H1 (cell line): ENCODE measurements at regions not wholly inside any gene's neighbourhood (a gene's known extent, or its start where the extent isn't known, plus 50 kb on each side); places are given as distances from the start of the nearest gene placed in this dataset.

Experiments used
- CTCF ChIA-PET: fragments of 300-600 bp; sonication (Branson Sonifier 250); formaldehyde crosslinking; loops from one replicate; lab custom pipeline; 2021; ENCODE audit not compliant: partially characterized antibody; lab: Charles Lee
- POLR2A ChIA-PET: fragments of 300-600 bp; sonication (Branson Sonifier 250); formaldehyde crosslinking; loops from one replicate; lab custom pipeline; 2021; ENCODE audit warnings: inconsistent platforms; ENCODE audit not compliant: partially characterized antibody; lab: Charles Lee
- DNase-seq, 2 experiments: peaks; one replicate each; pipeline versions ENCODE4 v3.0.0 to v3.0.0-alpha.2; 2010 to 2022; ENCODE audit warnings: low spot score in 2 of 2, low read depth in 1 of 2, mixed read lengths in 1 of 2
- FAIRE-seq: peaks from 2 replicates; lab custom pipeline; 2011; peaks lifted over from hg19 to GRCh38; lab: Jason Lieb, UNC
- H2AFZ ChIP-seq: 2 replicates; pipeline ENCODE4 v1.8.1; 2012; ENCODE audit warnings: low read length, inconsistent platforms
- H2AK5ac ChIP-seq: 2 replicates; pipeline ENCODE4 v1.6.1; 2013; ENCODE audit warnings: low read depth, low read length
- H2BK120ac ChIP-seq: replicated peaks from 2 replicates; pipeline ENCODE3; 2013; ENCODE audit warnings: low read depth, low read length, inconsistent platforms
- H2BK12ac ChIP-seq: 2 replicates; pipeline ENCODE4 v1.6.1; 2013; ENCODE audit warnings: low read depth, low read length
- H2BK15ac ChIP-seq: 2 replicates; pipeline ENCODE4 v1.6.1; 2013; ENCODE audit warnings: low read length
- H2BK20ac ChIP-seq: 2 replicates; pipeline ENCODE4 v1.6.1; 2013; ENCODE audit warnings: low read length
- H2BK5ac ChIP-seq: 2 replicates; pipeline ENCODE4 v1.6.1; 2013; ENCODE audit warnings: low read depth, low read length
- H3K14ac ChIP-seq: 2 replicates; pipeline ENCODE4 v1.6.1; 2013; ENCODE audit warnings: inconsistent platforms; ENCODE audit not compliant: insufficient read length
- H3K18ac ChIP-seq: 2 replicates; pipeline ENCODE4 v1.6.1; 2013; ENCODE audit warnings: low read length; ENCODE audit errors: extremely low read depth
- H3K23ac ChIP-seq: 2 replicates; pipeline ENCODE4 v1.6.1; 2013; ENCODE audit warnings: inconsistent platforms; ENCODE audit not compliant: insufficient read length
- H3K23me2 ChIP-seq: 2 replicates; pipeline ENCODE4 v1.6.1; 2013; ENCODE audit warnings: low read depth, low read length
- H3K27ac ChIP-seq: 2 replicates; pipeline ENCODE4 v1.6.1; 2011; ENCODE audit warnings: low read depth, low read length, inconsistent platforms
- H3K27me3 ChIP-seq, 4 experiments: replicated peaks in 1 of 4; 1 replicate in 1 of 4; 2 replicates in 3 of 4; pipeline versions ENCODE4 v1.6.1 to v1.8.1; 2011 to 2013; ENCODE audit warnings: low read length in 3 of 4, mild to moderate bottlenecking in 3 of 4, inconsistent platforms in 2 of 4, mixed read lengths in 2 of 4, moderate library complexity in 1 of 4; ENCODE audit not compliant: control insufficient read depth in 3 of 4, insufficient read depth in 3 of 4; ENCODE audit errors: extremely low read depth in 1 of 4
- H3K36me3 ChIP-seq, 4 experiments: 2 replicates each; pipeline versions ENCODE4 v1.6.1 to v1.8.1; 2011 to 2013; ENCODE audit warnings: mild to moderate bottlenecking in 4 of 4, low read length in 3 of 4, moderate library complexity in 2 of 4, control low read depth in 1 of 4, inconsistent platforms in 1 of 4; ENCODE audit not compliant: insufficient read depth in 4 of 4, control insufficient read depth in 2 of 4
- H3K4ac ChIP-seq: replicated peaks from 2 replicates; pipeline ENCODE3; 2013; ENCODE audit warnings: low read length, low read depth, mixed read lengths, inconsistent platforms; ENCODE audit not compliant: insufficient read length
- H3K4me1 ChIP-seq, 4 experiments: replicated peaks in 1 of 4; 1 replicate in 1 of 4; 2 replicates in 3 of 4; pipeline versions ENCODE4 v1.6.1 to v1.8.1; 2011 to 2013; ENCODE audit warnings: low read length in 3 of 4, inconsistent platforms in 2 of 4, mixed read lengths in 1 of 4; ENCODE audit not compliant: insufficient read depth in 4 of 4, control insufficient read depth in 3 of 4
- H3K4me2 ChIP-seq, 2 experiments: 2 replicates each; pipeline versions ENCODE4 v1.6.1 to v1.8.1; 2011 to 2013; ENCODE audit warnings: low read depth in 2 of 2, low read length in 2 of 2, control low read depth in 1 of 2, inconsistent platforms in 1 of 2, mild to moderate bottlenecking in 1 of 2; ENCODE audit not compliant: insufficient read depth in 1 of 2
- H3K4me3 ChIP-seq, 4 experiments: fragments of 200-600, 300-600 bp in 1 of 4; sonication (generic), shearing (Covaris generic), sonication (Bioruptor Twin) in 1 of 4; 2 replicates each; pipeline versions ENCODE4 v1.5.1 to v1.8.1; 2011 to 2016; ENCODE audit warnings: low read length in 4 of 4, low read depth in 3 of 4, control low read depth in 2 of 4, inconsistent platforms in 2 of 4, mild to moderate bottlenecking in 2 of 4, mixed read lengths in 1 of 4, moderate library complexity in 1 of 4; ENCODE audit not compliant: insufficient read depth in 2 of 4; ENCODE audit errors: extremely low read depth in 1 of 4
- H3K56ac ChIP-seq: replicated peaks from 2 replicates; pipeline ENCODE3; 2013; ENCODE audit warnings: low read depth, mild to moderate bottlenecking, mixed read lengths, low read length, inconsistent platforms; ENCODE audit not compliant: insufficient read length
- H3K79me1 ChIP-seq: 2 replicates; pipeline ENCODE4 v1.6.1; 2013; ENCODE audit warnings: low read depth, low read length, control low read depth
- H3K79me2 ChIP-seq, 2 experiments: 2 replicates each; pipeline versions ENCODE4 v1.6.1 to v1.8.1; 2012 to 2013; ENCODE audit warnings: low read length in 2 of 2, mild to moderate bottlenecking in 2 of 2, inconsistent platforms in 1 of 2; ENCODE audit not compliant: insufficient read depth in 2 of 2, control insufficient read depth in 1 of 2
- H3K9ac ChIP-seq, 4 experiments: replicated peaks in 1 of 4; 1 replicate in 1 of 4; 2 replicates in 3 of 4; pipeline versions ENCODE4 v1.6.1 to v1.8.1; 2011 to 2013; ENCODE audit warnings: low read depth in 3 of 4, low read length in 3 of 4, control low read depth in 2 of 4, mild to moderate bottlenecking in 2 of 4, moderate library complexity in 2 of 4, inconsistent platforms in 1 of 4; ENCODE audit errors: extremely low read depth in 1 of 4
- H3K9me3 ChIP-seq, 2 experiments: 2 replicates each; pipeline versions ENCODE4 v1.6.1 to v1.8.1; 2012 to 2013; ENCODE audit warnings: mild to moderate bottlenecking in 2 of 2, moderate library complexity in 2 of 2, control low read depth in 1 of 2, inconsistent platforms in 1 of 2, low read depth in 1 of 2, low read length in 1 of 2, mixed read lengths in 1 of 2; ENCODE audit not compliant: insufficient read depth in 2 of 2
- H4K20me1 ChIP-seq, 2 experiments: replicated peaks in 1 of 2; 2 replicates each; pipeline versions ENCODE3 to v1.8.1; 2011 to 2013; ENCODE audit warnings: inconsistent platforms in 2 of 2, low read length in 2 of 2, mild to moderate bottlenecking in 1 of 2; ENCODE audit not compliant: insufficient read depth in 2 of 2, control insufficient read depth in 1 of 2
- H4K5ac ChIP-seq: 2 replicates; pipeline ENCODE4 v1.6.1; 2013; ENCODE audit warnings: low read length, low read depth, mixed read lengths, inconsistent platforms; ENCODE audit not compliant: insufficient read length
- H4K8ac ChIP-seq: 2 replicates; pipeline ENCODE4 v1.8.0; 2013; ENCODE audit warnings: mild to moderate bottlenecking, moderate library complexity, low read length, inconsistent platforms; ENCODE audit not compliant: insufficient read depth; ENCODE audit errors: extremely low read depth
- H4K91ac ChIP-seq: replicated peaks from 2 replicates; pipeline ENCODE3; 2013; ENCODE audit warnings: low read length, mixed read lengths, inconsistent platforms; ENCODE audit not compliant: insufficient read length
- BCL11A ChIP-seq, 2 experiments: IDR thresholded peaks; one replicate each; pipeline ENCODE4 v1.6.1; 2011; ENCODE audit warnings: low read depth in 2 of 2, low read length in 2 of 2, mild to moderate bottlenecking in 2 of 2
- CBX5 ChIP-seq: fragments of 300-800, 300-1000 bp; sonication (generic); IDR thresholded peaks from 2 replicates; pipeline ENCODE4 v1.7.1; 2016; ENCODE audit warnings: antibody characterized with exemption, low read length, low read depth
- CTBP2 ChIP-seq: IDR thresholded peaks from 2 replicates; pipeline ENCODE4 v1.7.0; 2011; ENCODE audit warnings: borderline replicate concordance, mild to moderate bottlenecking, moderate library complexity, mixed read lengths, low read length; ENCODE audit not compliant: insufficient read depth, insufficient read length
- GABPA ChIP-seq: IDR thresholded peaks from 2 replicates; pipeline ENCODE4 v1.6.1; 2011; ENCODE audit warnings: mild to moderate bottlenecking, low read length, moderate library complexity, borderline replicate concordance; ENCODE audit not compliant: insufficient read depth
- HDAC2 ChIP-seq, 2 experiments: fragments of 300-600 bp in 1 of 2; sonication (generic) in 1 of 2; IDR thresholded peaks; 2 replicates each; pipeline ENCODE4 v1.6.1; 2011 to 2012; ENCODE audit warnings: low read depth in 2 of 2, low read length in 2 of 2, mild to moderate bottlenecking in 2 of 2, moderate library complexity in 2 of 2, borderline replicate concordance in 1 of 2, inconsistent platforms in 1 of 2
- HDAC6 ChIP-seq: IDR thresholded peaks from one replicate; pipeline ENCODE4 v1.7.1; 2012; ENCODE audit warnings: low read depth, mild to moderate bottlenecking, inconsistent platforms, low read length, moderate library complexity
- KDM5A ChIP-seq: fragments of 200-600 bp; IDR thresholded peaks from 2 replicates; pipeline ENCODE4 v1.7.1; 2012; ENCODE audit warnings: mild to moderate bottlenecking, low read length, inconsistent platforms, mixed read lengths
- NANOG ChIP-seq: IDR thresholded peaks from 2 replicates; pipeline ENCODE4 v1.6.1; 2011; ENCODE audit warnings: low read length, low read depth, mild to moderate bottlenecking, inconsistent platforms; ENCODE audit not compliant: insufficient read depth, poor library complexity, severe bottlenecking
- NRF1 ChIP-seq: IDR thresholded peaks from 2 replicates; pipeline ENCODE4 v1.6.1; 2011; ENCODE audit warnings: mild to moderate bottlenecking, low read depth, low read length, improper control_type of control experiment
- POU5F1 ChIP-seq: IDR thresholded peaks from 2 replicates; pipeline ENCODE4 v1.6.1; 2011; ENCODE audit warnings: low read depth, mild to moderate bottlenecking, low read length, moderate library complexity
- RFX5 ChIP-seq: IDR thresholded peaks from 2 replicates; pipeline ENCODE4 v1.6.1; 2011; ENCODE audit warnings: low read depth, low read length, improper control_type of control experiment, borderline replicate concordance
- SP1 ChIP-seq: IDR thresholded peaks from 2 replicates; pipeline ENCODE4 v1.6.1; 2011; ENCODE audit warnings: low read depth, low read length
- TBP ChIP-seq: IDR thresholded peaks from 2 replicates; pipeline ENCODE4 v1.6.1; 2011; ENCODE audit warnings: low read depth, low read length, improper control_type of control experiment
- TCF12 ChIP-seq: IDR thresholded peaks from 2 replicates; pipeline ENCODE4 v1.6.1; 2011; ENCODE audit warnings: low read depth, mild to moderate bottlenecking, low read length
- TEAD4 ChIP-seq: IDR thresholded peaks from 2 replicates; pipeline ENCODE4 v1.6.1; 2012; ENCODE audit warnings: low read depth, low read length, inconsistent platforms, mixed read lengths
- WGBS, 2 experiments: shearing (Covaris generic) in 1 of 2; methylation state at CpG; one replicate each; pipeline versions ENCODE4 v1.1.6 to v1.1.7; 2013 to 2015; ENCODE audit warnings: low lambda C conversion rate in 2 of 2, mixed read lengths in 2 of 2, inconsistent platforms in 1 of 2, low coverage in 1 of 2, missing lambda C conversion rate in 1 of 2; ENCODE audit not compliant: insufficient replicate concordance in 2 of 2, insufficient coverage in 1 of 2, insufficient read length in 1 of 2; ENCODE audit errors: extremely low coverage in 1 of 2, missing lambda C conversion rate in 1 of 2; 5-methylcytosine and 5-hydroxymethylcytosine counted together

- Histone ChIP-seq H4K5ac (no peak overlapping the region), H2AK5ac (no peak overlapping the region), H4K20me1 (no peaks in the 10 kb centered on the region), H3K4ac (no peak overlapping the region), H3K23me2 (no peaks in the 10 kb centered on the region; the same call in 1 of the 2 replicates), H3K4me2 (no peak overlapping the region), H2BK12ac (no peak overlapping the region), H3K27me3 (no peaks in the 10 kb centered on the region), H3K4me3 (no peak overlapping the region), H2BK5ac (no peak overlapping the region), H3K79me2 (no peaks in the 10 kb centered on the region), H3K18ac (no peak overlapping the region), H3K9ac (no peak overlapping the region), H3K36me3 (no peaks in the 10 kb centered on the region), H2BK15ac (no peak overlapping the region), H3K23ac (no peak overlapping the region), H3K4me1 (no peaks in the 10 kb centered on the region; a peak in 1 of 7 replicates), H2BK120ac (no peak overlapping the region), H3K9me3 (0 out of 4 replicates have a peak, but pooled peaks cover 0 to 7% of the 10 kb centered on the region in 2 experiments), H3K27ac (no peak overlapping the region), H2BK20ac (no peak overlapping the region), H4K8ac (no peak overlapping the region), H3K14ac (no peak overlapping the region), H3K56ac (no peak overlapping the region), H4K91ac (no peak overlapping the region), H3K79me1 (no peaks in the 10 kb centered on the region), H2AFZ (no peak overlapping the region)
- no peak for FAIRE-seq
- 92% methylated on average over 1 of the region's 1 CpG; no CpG with 5 or more reads in 1 of the 2 experiments for WGBS, 2 experiments
- no peak for DNase-seq
- CTCF ChIA-PET, result interaction anchor here (2.2 to 3.9 kb wide), 2 partner anchors 9 to 12 kb away, joined by 7 to 23 read pairs; no protein-coding TSS in a partner anchor
- POLR2A ChIA-PET, result interaction anchor here (1.0 to 2.1 kb wide), 2 partner anchors 9 to 12 kb away, joined by 3 to 6 read pairs; no protein-coding TSS in a partner anchor
- TF ChIP-seq RFX5 (no peak), TEAD4 (no peak), NRF1 (no peak), CBX5 (no peak), SP1 (no peak), KDM5A (no peak), TBP (no peak), POU5F1 (no peak), HDAC6 (no peak), TCF12 (no peak), NANOG (no peak), CTBP2 (no peak), GABPA (no peak), BCL11A (IDR thresholded peaks at IDR 0.05; ENCODE audit: low read depth in 2 of 2, low read length in 2 of 2) (no peak), HDAC2 (IDR thresholded peaks at IDR 0.05; ENCODE audit: borderline replicate concordance in 1 of 2, low read depth in 2 of 2, low read length in 2 of 2) (no peak)
These were observed 186.4 kb downstream of the ARHGAP12 start for GRCh38 chr10:31742255-31742654.
